GM10266 (cell line): ENCODE measurements at regions not wholly inside any gene's neighbourhood (a gene's known extent, or its start where the extent isn't known, plus 50 kb on each side); places are given as distances from the start of the nearest gene placed in this dataset.

Experiments used
- DNase-seq: peaks from one replicate; pipeline ENCODE4 v3.0.0; 2012; ENCODE audit errors: extremely low spot score
- TF ChIP-seq, protein P1 (sequence below): IDR thresholded peaks from 2 replicates; pipeline ENCODE4 v1.5.1; 2012; ENCODE audit warnings: mild to moderate bottlenecking, low read depth; ENCODE audit not compliant: control insufficient read depth, insufficient read depth; ENCODE audit errors: missing control alignments

DNA sequence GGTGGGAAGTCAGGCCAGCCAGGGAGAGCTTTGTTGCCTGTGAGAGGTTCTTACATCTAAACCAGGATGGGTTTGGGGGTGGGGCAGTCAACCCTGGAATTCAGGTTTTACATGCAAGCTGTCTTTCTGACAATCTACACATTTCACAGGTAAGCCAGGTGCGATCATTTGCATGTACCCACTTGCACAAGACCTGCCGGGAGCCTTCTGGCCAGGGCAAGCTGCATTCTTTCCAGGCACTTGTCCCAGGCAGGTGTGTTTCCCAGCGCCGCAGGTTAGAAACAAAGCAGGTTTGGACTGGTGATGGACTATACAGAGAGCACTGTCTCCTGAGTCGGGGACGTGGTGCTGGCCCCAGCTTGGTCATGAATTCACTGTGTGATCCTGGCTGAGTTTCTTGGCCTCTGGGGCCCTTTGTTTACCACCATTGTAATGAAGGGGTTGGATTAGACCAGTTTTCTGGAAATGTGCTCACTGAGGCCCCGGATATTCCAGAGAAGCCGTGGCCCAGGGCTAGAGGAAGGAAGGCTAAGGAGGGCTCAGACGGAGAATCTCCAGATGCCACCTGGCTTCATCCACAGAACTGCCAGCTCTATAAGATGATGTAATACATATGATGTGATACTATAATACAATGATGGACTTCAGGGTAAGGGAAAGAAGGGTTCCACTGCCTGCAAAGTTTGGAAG, 205.2 kb upstream of the SVIL start:
- no peak for DNase-seq
- TF ChIP-seq, protein P1, sequence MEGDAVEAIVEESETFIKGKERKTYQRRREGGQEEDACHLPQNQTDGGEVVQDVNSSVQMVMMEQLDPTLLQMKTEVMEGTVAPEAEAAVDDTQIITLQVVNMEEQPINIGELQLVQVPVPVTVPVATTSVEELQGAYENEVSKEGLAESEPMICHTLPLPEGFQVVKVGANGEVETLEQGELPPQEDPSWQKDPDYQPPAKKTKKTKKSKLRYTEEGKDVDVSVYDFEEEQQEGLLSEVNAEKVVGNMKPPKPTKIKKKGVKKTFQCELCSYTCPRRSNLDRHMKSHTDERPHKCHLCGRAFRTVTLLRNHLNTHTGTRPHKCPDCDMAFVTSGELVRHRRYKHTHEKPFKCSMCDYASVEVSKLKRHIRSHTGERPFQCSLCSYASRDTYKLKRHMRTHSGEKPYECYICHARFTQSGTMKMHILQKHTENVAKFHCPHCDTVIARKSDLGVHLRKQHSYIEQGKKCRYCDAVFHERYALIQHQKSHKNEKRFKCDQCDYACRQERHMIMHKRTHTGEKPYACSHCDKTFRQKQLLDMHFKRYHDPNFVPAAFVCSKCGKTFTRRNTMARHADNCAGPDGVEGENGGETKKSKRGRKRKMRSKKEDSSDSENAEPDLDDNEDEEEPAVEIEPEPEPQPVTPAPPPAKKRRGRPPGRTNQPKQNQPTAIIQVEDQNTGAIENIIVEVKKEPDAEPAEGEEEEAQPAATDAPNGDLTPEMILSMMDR: no peak

DNA sequence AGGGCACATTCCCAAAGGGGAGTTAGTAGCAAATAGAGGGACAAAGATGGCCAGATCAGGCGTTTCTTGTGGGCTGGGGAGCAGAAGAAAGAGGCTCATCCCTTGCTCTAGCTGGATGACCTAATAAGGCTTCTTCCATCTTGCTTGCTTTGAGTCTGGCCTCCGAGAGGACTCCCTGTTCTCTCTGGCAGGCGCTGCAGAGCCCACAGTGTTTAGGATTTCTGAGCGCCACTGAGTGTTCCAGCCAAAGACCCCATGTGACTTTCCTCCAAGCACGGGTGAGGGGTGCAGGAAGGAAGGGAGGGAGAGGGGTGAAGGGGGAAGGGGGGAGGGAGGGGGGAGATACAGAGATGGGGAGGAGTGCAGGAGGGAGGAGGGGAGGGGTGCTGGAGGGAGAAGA, 203.8 kb upstream of the SVIL start:
- no peak for DNase-seq

GRCh38 chr10:29837586-29837985, 202.8 kb upstream of the SVIL start:
- no peak for DNase-seq
- TF ChIP-seq, protein P1: no peak

More for the DNA sequence above, 203.8 kb upstream of the SVIL start:
- TF ChIP-seq, protein P1: no peak

- TF ChIP-seq, protein P1: no peak
- DNase-seq: no peak
Measured at GRCh38 chr10:29836396-29836795, 201.6 kb upstream of the SVIL start.

GRCh38 chr10:29835055-29835454, 200.3 kb upstream of the SVIL start:
- TF ChIP-seq, protein P1: no peak
- DNase-seq: no peak

- DNase-seq: no peak
- TF ChIP-seq, protein P1: no peak
Measured at GRCh38 chr10:29830531-29831512, 196.1 kb upstream of the SVIL start.
